Endothelial cell (in vitro differentiated cells): ENCODE measurements at regions not wholly inside any gene's neighbourhood (a gene's known extent, or its start where the extent isn't known, plus 50 kb on each side); places are given as distances from the start of the nearest gene placed in this dataset.
A peak's percentile ranks its signal among the peaks of the same experiment; 100 is the strongest.

Source experiments
- DNase-seq: peaks from one replicate; pipeline ENCODE4 v3.0.0; 2021; ENCODE audit warnings: low spot score
- H3K27ac Mint-ChIP-seq: one replicate; pipeline ENCODE4 v1.8.0; 2021; ENCODE audit warnings: mixed read lengths, inconsistent platforms; ENCODE audit not compliant: unreplicated experiment
- H3K27me3 Mint-ChIP-seq: one replicate; pipeline ENCODE4 v1.8.0; 2021; ENCODE audit warnings: mild to moderate bottlenecking, moderate library complexity, mixed read lengths, inconsistent platforms; ENCODE audit not compliant: unreplicated experiment
- H3K36me3 Mint-ChIP-seq: one replicate; pipeline ENCODE4 v1.8.0; 2021; ENCODE audit warnings: mild to moderate bottlenecking, low read depth, mixed read lengths, inconsistent platforms; ENCODE audit not compliant: unreplicated experiment
- H3K4me1 Mint-ChIP-seq: one replicate; pipeline ENCODE4 v1.8.0; 2021; ENCODE audit warnings: mild to moderate bottlenecking, mixed read lengths, inconsistent platforms; ENCODE audit not compliant: unreplicated experiment
- H3K4me3 Mint-ChIP-seq: one replicate; pipeline ENCODE4 v1.8.0; 2021; ENCODE audit warnings: mild to moderate bottlenecking, mixed read lengths, inconsistent platforms; ENCODE audit not compliant: unreplicated experiment
- H3K9me3 Mint-ChIP-seq: one replicate; pipeline ENCODE4 v1.8.0; 2021; ENCODE audit warnings: mixed read lengths, inconsistent platforms; ENCODE audit not compliant: unreplicated experiment
- TF ChIP-seq, protein P1 (sequence below): fragments of 200-600 bp; sonication (generic); IDR thresholded peaks from one replicate; pipeline ENCODE4 v1.5.0; 2021; ENCODE audit warnings: antibody characterized with exemption; ENCODE audit not compliant: unreplicated experiment

DNA sequence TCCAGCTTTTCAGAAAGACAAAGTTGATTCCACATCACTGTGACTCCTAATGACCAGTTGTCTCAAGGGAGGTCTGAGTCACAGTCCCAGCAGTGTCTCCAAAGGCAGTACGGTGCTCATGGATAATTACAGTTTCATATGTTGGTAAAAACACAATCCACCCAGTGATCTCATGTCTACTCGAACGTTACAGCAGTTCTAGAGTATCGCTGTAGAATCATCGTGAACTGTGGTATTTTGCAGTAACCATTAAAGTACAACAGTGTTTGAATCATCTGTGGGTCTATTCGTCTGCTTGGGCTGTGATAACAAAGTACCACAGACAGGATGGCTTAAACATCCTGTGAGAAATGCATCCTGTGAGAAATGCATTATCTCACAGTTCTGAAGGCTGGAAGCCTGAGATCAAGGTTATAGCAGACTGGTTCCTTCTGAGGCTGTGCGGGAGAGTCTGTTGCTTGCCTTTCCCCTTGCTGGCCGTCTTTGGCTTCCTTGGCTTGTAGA lies 121.1 kb upstream of the SORBS2 start:
- H3K27ac Mint-ChIP-seq: peak overlapping the region; percentile 80

DNA sequence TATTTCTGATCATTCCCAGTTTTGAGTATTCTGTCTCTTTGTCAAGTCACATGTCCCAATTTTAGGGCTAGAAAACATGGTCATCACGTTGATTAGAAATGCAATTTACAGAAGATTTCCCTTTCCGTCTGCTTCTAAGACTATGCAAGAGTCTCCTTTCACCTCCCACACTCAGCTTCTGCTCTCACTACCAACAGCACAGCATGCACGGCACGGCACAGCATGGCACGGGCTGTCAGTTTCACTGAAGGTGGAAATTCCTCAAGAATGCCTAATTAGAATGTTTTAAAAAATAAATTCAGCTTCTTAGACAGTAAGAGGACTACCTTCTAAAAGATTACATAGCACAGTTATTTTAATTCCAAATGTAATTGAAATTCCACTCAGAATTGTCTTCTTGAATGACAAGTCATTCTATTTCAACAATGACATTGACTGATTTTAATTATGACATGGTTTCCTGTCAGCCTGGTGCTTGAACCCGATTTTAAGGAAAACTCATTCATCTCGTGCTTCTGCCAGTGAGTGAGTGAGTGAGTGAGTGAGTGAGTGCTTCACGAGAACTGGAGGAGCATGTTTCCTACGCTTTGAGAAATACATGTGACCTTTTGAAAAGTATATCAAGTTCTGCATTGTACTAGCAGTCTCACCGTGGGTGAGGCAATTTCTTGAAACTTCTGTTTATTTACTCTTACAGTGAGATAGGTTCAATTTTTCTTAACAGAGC lies 124.8 kb upstream of the SORBS2 start:
- no peak overlapping the region for H3K4me3 Mint-ChIP-seq
- no peaks in the 10 kb centered on the region for H3K9me3 Mint-ChIP-seq
- H3K4me1 Mint-ChIP-seq: peaks cover 20% of the 10 kb centered on the region
- H3K27me3 Mint-ChIP-seq: peaks cover 2% of the 10 kb centered on the region
- DNase-seq: no peak
- TF ChIP-seq, protein P1, sequence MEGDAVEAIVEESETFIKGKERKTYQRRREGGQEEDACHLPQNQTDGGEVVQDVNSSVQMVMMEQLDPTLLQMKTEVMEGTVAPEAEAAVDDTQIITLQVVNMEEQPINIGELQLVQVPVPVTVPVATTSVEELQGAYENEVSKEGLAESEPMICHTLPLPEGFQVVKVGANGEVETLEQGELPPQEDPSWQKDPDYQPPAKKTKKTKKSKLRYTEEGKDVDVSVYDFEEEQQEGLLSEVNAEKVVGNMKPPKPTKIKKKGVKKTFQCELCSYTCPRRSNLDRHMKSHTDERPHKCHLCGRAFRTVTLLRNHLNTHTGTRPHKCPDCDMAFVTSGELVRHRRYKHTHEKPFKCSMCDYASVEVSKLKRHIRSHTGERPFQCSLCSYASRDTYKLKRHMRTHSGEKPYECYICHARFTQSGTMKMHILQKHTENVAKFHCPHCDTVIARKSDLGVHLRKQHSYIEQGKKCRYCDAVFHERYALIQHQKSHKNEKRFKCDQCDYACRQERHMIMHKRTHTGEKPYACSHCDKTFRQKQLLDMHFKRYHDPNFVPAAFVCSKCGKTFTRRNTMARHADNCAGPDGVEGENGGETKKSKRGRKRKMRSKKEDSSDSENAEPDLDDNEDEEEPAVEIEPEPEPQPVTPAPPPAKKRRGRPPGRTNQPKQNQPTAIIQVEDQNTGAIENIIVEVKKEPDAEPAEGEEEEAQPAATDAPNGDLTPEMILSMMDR: no peak
- no peak overlapping the region for H3K27ac Mint-ChIP-seq
- H3K36me3 Mint-ChIP-seq: no peaks in the 10 kb centered on the region

More for the DNA sequence above, 121.1 kb upstream of the SORBS2 start:
- peak; percentile 6 for DNase-seq
- TF ChIP-seq, protein P1: no peak
- H3K4me3 Mint-ChIP-seq: no peak overlapping the region
- no peaks in the 10 kb centered on the region for H3K9me3 Mint-ChIP-seq
- H3K36me3 Mint-ChIP-seq: no peaks in the 10 kb centered on the region
- peaks cover 2% of the 10 kb centered on the region for H3K27me3 Mint-ChIP-seq
- peaks cover 25% of the 10 kb centered on the region for H3K4me1 Mint-ChIP-seq

DNA sequence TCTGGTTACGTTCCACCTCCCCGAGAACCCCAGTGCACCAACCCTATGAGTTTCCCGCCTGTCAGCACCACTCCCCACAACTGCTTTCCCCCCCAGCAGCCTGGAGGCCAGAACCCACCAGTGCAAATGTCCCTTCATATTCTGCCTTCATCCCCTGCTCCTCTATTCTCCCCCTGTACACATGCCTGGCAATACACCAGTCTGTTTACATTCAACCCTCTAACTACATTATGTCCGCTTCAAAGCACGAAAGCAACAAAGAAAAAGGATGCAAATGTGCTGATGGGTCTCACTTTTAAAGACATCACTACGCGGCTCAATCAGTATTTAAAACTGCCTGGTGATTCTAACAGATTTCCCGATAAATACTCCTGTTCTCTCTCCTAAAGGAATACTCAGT lies 126.7 kb upstream of the SORBS2 start:
- no peak overlapping the region for H3K27ac Mint-ChIP-seq
- no peaks in the 10 kb centered on the region for H3K9me3 Mint-ChIP-seq
- no peaks in the 10 kb centered on the region for H3K27me3 Mint-ChIP-seq
- H3K4me3 Mint-ChIP-seq: no peak overlapping the region
- TF ChIP-seq, protein P1: no peak
- no peak for DNase-seq
- no peaks in the 10 kb centered on the region for H3K36me3 Mint-ChIP-seq
- H3K4me1 Mint-ChIP-seq: peaks cover 2% of the 10 kb centered on the region

DNA sequence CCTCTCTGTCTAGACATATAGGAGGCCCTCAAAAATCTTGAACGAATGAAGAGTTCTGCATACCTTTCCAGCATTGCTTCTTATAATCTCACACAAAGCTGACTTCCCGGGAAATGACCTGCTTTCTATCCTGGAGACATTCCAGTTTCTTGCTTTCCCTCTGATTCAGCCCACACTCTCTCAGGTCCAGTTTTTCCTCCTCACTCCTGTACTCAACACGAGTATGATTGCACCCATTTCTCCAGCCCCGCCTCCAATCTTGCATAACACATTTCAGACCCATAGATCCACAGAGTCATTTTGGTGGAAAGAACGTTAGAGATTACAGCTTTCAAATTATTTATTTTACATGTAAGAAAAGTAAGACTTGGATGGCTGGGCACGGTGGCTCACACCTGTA lies 127.5 kb upstream of the TLR3 start:
- Mint-ChIP-seq H3K9me3 (no peaks in the 10 kb centered on the region), H3K4me3 (no peak overlapping the region), H3K27me3 (no peaks in the 10 kb centered on the region), H3K27ac (no peak overlapping the region), H3K4me1 (no peaks in the 10 kb centered on the region), H3K36me3 (no peaks in the 10 kb centered on the region)
- DNase-seq: no peak
- TF ChIP-seq, protein P1: no peak

DNA sequence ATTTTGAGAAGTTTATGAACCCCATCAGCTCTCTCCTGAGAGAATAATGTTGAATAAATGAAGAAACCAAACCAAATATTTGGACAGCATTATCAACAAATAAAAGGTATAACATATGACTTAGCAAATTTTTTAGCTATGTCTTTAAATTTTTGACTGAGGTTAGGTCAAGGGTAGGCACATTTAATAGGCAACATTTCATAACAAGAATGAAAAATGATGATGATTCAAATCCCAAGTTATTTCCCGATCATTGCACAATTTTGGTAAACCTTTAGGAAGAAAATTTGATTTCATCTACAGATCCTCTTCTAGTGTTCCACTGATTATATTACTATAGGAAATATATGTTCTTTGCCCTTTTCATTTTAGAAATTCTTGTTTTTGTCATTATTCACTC lies 123.7 kb upstream of the TLR3 start:
- no peak for DNase-seq
- H3K36me3 Mint-ChIP-seq: no peaks in the 10 kb centered on the region
- H3K27ac Mint-ChIP-seq: no peak overlapping the region
- H3K4me1 Mint-ChIP-seq: no peaks in the 10 kb centered on the region
- H3K27me3 Mint-ChIP-seq: peaks cover 1% of the 10 kb centered on the region
- no peak overlapping the region for H3K4me3 Mint-ChIP-seq
- H3K9me3 Mint-ChIP-seq: no peaks in the 10 kb centered on the region
- TF ChIP-seq, protein P1: no peak
